GM18861 (cell line): ENCODE measurements at regions not wholly inside any gene's neighbourhood (a gene's known extent, or its start where the extent isn't known, plus 50 kb on each side); places are given as distances from the start of the nearest gene placed in this dataset.
"Not testable (repeated sequence)": the region's sequence is repeated elsewhere in the genome, so short reads cannot be mapped to it uniquely, and the experiment has no call there.

ENCODE experiments used
- ATAC-seq: cut with Tn5 transposase; IDR thresholded peaks from one replicate; pipeline ENCODE4 v1.9.1; 2021; ENCODE audit not compliant: unreplicated experiment

GRCh38 chr3:20742903-20743552 lies 557.0 kb upstream of the SGO1 start:
- no peak for ATAC-seq

- no peak for ATAC-seq
These were observed 555.4 kb upstream of the SGO1 start for GRCh38 chr3:20741381-20741780.

GRCh38 chr3:20739814-20740213 lies 553.8 kb upstream of the SGO1 start:
- no peak for ATAC-seq

- no peak for ATAC-seq
These were observed 550.4 kb upstream of the SGO1 start for GRCh38 chr3:20736287-20736852.

GRCh38 chr3:20729185-20729584 lies 543.2 kb upstream of the SGO1 start:
- ATAC-seq, result no peak

- no peak for ATAC-seq
These were observed 540.8 kb upstream of the SGO1 start for GRCh38 chr3:20726786-20727185.

GRCh38 chr3:20724241-20724640 lies 538.2 kb upstream of the SGO1 start:
- no peak for ATAC-seq

GRCh38 chr3:20716425-20716824 lies 530.4 kb upstream of the SGO1 start:
- ATAC-seq, result not testable (repeated sequence)

- ATAC-seq, result no peak
These were observed 515.6 kb upstream of the SGO1 start for GRCh38 chr3:20701641-20702040.

GRCh38 chr3:20700714-20701113 lies 514.7 kb upstream of the SGO1 start:
- ATAC-seq, result no peak

GRCh38 chr3:20698896-20699295 lies 512.9 kb upstream of the SGO1 start:
- ATAC-seq, result no peak

GRCh38 chr3:20696388-20697150 lies 510.6 kb upstream of the SGO1 start:
- no peak for ATAC-seq

- ATAC-seq, result no peak
These were observed 506.7 kb upstream of the SGO1 start for GRCh38 chr3:20692675-20693074.

- ATAC-seq, result no peak
These were observed 497.9 kb upstream of the SGO1 start for GRCh38 chr3:20683910-20684309.

- ATAC-seq, result no peak
These were observed 496.6 kb upstream of the SGO1 start for GRCh38 chr3:20682573-20682972.

GRCh38 chr3:20680990-20681628 lies 495.1 kb upstream of the SGO1 start:
- no peak for ATAC-seq

GRCh38 chr3:20673866-20674265 lies 487.9 kb upstream of the SGO1 start:
- ATAC-seq, result no peak

GRCh38 chr3:20669675-20670074 lies 483.7 kb upstream of the SGO1 start:
- ATAC-seq, result no peak

GRCh38 chr3:20669184-20669583 lies 483.2 kb upstream of the SGO1 start:
- no peak for ATAC-seq

- ATAC-seq, result no peak
These were observed 482.4 kb upstream of the SGO1 start for GRCh38 chr3:20668411-20668810.

GRCh38 chr3:20666091-20666490 lies 480.1 kb upstream of the SGO1 start:
- ATAC-seq, result no peak

- ATAC-seq, result no peak
These were observed 472.5 kb upstream of the SGO1 start for GRCh38 chr3:20658491-20658890.
